Peyer's patch (tissue), 4 donors: ENCODE measurements at regions not wholly inside any gene's neighbourhood (a gene's known extent, or its start where the extent isn't known, plus 50 kb on each side); places are given as distances from the start of the nearest gene placed in this dataset.

ENCODE experiments used
- POLR2A ChIP-seq, 2 donors: fragments of 450-650 bp; IDR thresholded peaks; one replicate each; pipeline ENCODE4 v1.5.1; 2017; ENCODE audit warnings: antibody characterized with exemption in 2 of 2, mild to moderate bottlenecking in 2 of 2, moderate library complexity in 2 of 2
- TF ChIP-seq, protein P1 (sequence below), 6 experiments: fragments of 450-650 bp in 4 of 6; fragments of 200-600 bp in 2 of 6; sonication (generic) in 1 of 6; IDR thresholded peaks; one replicate each; pipeline ENCODE4 v1.5.1; 2017 to 2019; ENCODE audit warnings: antibody characterized with exemption in 6 of 6, mild to moderate bottlenecking in 3 of 6, moderate library complexity in 1 of 6

DNA sequence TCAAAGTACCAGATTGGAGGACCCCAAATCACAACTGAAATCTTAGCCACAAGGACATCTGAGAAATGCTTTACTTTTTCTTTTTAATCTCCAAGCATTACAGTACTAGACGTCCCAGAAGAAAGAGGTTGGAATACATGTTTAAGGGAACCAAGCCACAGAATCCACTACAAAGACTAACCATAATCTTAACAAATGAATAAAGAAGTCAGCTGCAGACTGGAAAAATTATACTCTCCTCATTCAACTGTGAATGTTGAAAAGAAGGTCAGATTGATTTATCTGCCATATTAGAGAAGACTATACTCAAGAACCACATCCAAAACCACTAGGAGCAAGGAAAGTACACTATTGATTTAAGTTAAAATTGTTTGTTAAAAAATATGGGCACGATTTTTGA, 102.1 kb upstream of the ABCB5 start:
- TF ChIP-seq, protein P1, sequence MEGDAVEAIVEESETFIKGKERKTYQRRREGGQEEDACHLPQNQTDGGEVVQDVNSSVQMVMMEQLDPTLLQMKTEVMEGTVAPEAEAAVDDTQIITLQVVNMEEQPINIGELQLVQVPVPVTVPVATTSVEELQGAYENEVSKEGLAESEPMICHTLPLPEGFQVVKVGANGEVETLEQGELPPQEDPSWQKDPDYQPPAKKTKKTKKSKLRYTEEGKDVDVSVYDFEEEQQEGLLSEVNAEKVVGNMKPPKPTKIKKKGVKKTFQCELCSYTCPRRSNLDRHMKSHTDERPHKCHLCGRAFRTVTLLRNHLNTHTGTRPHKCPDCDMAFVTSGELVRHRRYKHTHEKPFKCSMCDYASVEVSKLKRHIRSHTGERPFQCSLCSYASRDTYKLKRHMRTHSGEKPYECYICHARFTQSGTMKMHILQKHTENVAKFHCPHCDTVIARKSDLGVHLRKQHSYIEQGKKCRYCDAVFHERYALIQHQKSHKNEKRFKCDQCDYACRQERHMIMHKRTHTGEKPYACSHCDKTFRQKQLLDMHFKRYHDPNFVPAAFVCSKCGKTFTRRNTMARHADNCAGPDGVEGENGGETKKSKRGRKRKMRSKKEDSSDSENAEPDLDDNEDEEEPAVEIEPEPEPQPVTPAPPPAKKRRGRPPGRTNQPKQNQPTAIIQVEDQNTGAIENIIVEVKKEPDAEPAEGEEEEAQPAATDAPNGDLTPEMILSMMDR (IDR thresholded peaks at IDR 0.05): no peak
- TF ChIP-seq POLR2A (IDR thresholded peaks at IDR 0.05): no peak
